Ascending aorta (tissue), 2 donors: ENCODE measurements at regions not wholly inside any gene's neighbourhood (a gene's known extent, or its start where the extent isn't known, plus 50 kb on each side); places are given as distances from the start of the nearest gene placed in this dataset.

Source experiments
- DNase-seq, 2 donors: peaks; one replicate each; pipeline ENCODE4 v3.0.0-alpha.2; 2019; ENCODE audit warnings: low spot score in 2 of 2
- H3K27ac ChIP-seq, 2 donors: fragments of 200-600 bp; sonication (generic); one replicate each; pipeline ENCODE4 v1.5.1; 2016 to 2017; ENCODE audit warnings: mild to moderate bottlenecking in 1 of 2
- H3K27me3 ChIP-seq: fragments of 200-600 bp; sonication (generic); one replicate; pipeline ENCODE4 v1.5.1; 2017
- H3K36me3 ChIP-seq, 2 donors: fragments of 200-600 bp; sonication (generic); one replicate each; pipeline ENCODE4 v1.5.1; 2016
- H3K4me1 ChIP-seq, 2 donors: fragments of 200-600 bp; sonication (generic); one replicate each; pipeline ENCODE4 v1.5.1; 2016 to 2017; ENCODE audit warnings: mild to moderate bottlenecking in 1 of 2
- H3K4me3 ChIP-seq, 2 donors: fragments of 200-600 bp; sonication (generic); one replicate each; pipeline ENCODE4 v1.5.1; 2016 to 2017; ENCODE audit warnings: mild to moderate bottlenecking in 1 of 2
- H3K9me3 ChIP-seq, 2 donors: fragments of 200-600 bp; sonication (generic); one replicate each; pipeline ENCODE4 v1.5.1; 2016
- intact Hi-C: fragments of 100-400 bp; cut with DNase I; formaldehyde crosslinking; loops from one replicate; pipeline ENCODE4 v1.15.1; 2023
- TF ChIP-seq, protein P1 (sequence below), 3 experiments: fragments of 200-600 bp in 2 of 3; fragments of 450-650 bp in 1 of 3; sonication (generic) in 2 of 3; IDR thresholded peaks; one replicate each; pipeline ENCODE4 v1.5.1; 2016 to 2019; ENCODE audit warnings: antibody characterized with exemption in 3 of 3, mild to moderate bottlenecking in 1 of 3, moderate library complexity in 1 of 3

- Histone ChIP-seq H3K36me3 (no peaks in the 10 kb centered on the region), H3K9me3 (no peaks in the 10 kb centered on the region), H3K4me3 (no peak overlapping the region), H3K4me1 (no peaks in the 10 kb centered on the region), H3K27ac (no peak overlapping the region), H3K27me3 (no peaks in the 10 kb centered on the region)
- intact Hi-C loops = no loop called here
- DNase-seq = no peak
- TF ChIP-seq, protein P1, sequence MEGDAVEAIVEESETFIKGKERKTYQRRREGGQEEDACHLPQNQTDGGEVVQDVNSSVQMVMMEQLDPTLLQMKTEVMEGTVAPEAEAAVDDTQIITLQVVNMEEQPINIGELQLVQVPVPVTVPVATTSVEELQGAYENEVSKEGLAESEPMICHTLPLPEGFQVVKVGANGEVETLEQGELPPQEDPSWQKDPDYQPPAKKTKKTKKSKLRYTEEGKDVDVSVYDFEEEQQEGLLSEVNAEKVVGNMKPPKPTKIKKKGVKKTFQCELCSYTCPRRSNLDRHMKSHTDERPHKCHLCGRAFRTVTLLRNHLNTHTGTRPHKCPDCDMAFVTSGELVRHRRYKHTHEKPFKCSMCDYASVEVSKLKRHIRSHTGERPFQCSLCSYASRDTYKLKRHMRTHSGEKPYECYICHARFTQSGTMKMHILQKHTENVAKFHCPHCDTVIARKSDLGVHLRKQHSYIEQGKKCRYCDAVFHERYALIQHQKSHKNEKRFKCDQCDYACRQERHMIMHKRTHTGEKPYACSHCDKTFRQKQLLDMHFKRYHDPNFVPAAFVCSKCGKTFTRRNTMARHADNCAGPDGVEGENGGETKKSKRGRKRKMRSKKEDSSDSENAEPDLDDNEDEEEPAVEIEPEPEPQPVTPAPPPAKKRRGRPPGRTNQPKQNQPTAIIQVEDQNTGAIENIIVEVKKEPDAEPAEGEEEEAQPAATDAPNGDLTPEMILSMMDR (IDR thresholded peaks at IDR 0.05) = no peak
Observed at GRCh38 chr1:25034736-25035522, 104.9 kb upstream of the RUNX3 start.

DNA sequence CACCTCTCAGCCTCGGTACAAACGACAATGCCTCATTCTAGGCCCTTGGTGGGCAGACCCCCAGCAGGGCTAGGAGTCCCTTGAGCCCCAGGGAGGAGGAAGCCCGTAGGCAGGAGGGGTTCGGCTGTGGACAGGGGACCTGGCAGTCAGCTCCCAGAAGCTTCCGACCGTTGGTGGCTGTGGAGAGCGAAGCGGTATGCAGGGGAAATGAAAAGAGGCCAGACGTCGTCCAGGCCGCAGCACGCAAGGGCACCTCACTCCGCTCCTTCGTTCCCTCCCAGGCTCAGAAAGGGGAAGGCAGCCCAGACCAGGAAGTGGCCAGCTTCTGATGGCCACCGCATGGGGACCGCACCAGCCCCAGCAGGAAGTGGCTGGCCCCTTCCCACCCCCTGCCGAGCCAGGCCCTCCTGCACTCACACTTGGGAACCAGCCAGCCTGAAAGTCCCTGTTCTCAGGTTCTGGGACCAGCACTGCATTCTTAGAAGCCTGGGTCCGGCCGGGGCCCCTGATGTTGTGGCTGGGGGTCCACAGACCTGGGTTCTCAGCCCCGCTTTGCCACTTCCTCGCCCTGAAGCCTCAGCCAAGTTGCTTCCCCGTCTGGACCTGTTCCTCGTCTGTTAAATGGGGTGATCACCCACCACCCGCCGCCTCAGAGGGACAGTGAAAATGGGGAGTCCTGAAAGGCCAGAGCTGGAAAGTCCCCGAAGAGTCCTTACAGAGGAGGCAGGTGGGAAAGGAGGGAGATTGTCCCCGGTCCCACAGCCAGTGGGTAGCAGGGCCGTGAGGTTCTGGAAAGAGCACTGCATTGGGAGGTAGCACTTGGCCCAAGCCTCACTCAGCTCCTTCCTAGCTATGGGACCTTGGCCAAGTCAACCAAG lies 104.0 kb upstream of the RUNX3 start:
- intact Hi-C loops = no loop called here
- Histone ChIP-seq H3K27me3 (no peaks in the 10 kb centered on the region), H3K27ac (no peak overlapping the region), H3K4me3 (no peak overlapping the region), H3K4me1 (no peaks in the 10 kb centered on the region), H3K36me3 (no peaks in the 10 kb centered on the region), H3K9me3 (no peaks in the 10 kb centered on the region)
- peak in 1 of 2 donors; percentile 71 for DNase-seq
- TF ChIP-seq, protein P1 (IDR thresholded peaks at IDR 0.05) = no peak

DNA sequence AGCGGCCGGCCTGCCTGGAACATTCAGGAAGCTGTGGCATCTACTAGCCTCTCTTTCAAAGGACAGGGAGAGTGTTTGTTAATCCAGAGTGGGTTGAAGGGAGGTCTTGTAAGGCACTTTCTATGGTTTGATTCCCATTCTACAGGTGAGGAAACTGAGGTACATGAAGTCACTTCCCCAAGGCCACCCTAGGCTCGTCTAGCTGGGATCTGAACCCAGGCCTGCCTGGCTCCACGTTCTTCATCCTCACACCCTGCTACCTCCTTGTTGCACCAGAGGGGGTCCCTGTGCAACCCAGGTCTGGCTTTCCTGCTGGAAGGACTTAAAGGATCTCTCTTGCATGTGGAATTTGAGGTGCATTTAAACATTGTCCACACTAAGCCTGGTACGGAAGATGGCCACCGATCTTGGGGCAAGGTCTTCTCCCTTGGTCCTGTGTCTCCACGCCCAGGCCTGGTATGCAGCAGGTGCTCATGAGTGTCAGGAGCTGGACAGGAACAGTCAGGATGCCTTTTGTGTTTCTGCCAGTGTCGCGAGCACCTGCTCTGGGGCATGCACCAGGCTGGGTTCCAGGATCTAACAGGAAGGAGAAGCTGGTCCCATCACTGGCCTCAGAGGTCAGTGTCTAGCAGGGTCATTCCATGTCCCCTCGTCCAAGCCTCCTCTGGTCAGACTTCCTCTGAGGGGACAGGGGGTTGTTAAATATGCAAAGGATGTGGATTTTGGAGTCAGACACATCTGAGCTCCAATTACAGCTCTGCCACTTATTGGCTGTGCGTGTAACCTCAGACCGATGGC lies 103.2 kb upstream of the RUNX3 start:
- no peak overlapping the region for H3K27ac ChIP-seq
- intact Hi-C loops = no loop called here
- no peaks in the 10 kb centered on the region for H3K27me3 ChIP-seq
- TF ChIP-seq, protein P1 (IDR thresholded peaks at IDR 0.05) = no peak
- no peaks in the 10 kb centered on the region for H3K9me3 ChIP-seq
- H3K4me1 ChIP-seq = no peaks in the 10 kb centered on the region
- H3K4me3 ChIP-seq = no peak overlapping the region
- DNase-seq = no peak
- no peaks in the 10 kb centered on the region for H3K36me3 ChIP-seq

DNA sequence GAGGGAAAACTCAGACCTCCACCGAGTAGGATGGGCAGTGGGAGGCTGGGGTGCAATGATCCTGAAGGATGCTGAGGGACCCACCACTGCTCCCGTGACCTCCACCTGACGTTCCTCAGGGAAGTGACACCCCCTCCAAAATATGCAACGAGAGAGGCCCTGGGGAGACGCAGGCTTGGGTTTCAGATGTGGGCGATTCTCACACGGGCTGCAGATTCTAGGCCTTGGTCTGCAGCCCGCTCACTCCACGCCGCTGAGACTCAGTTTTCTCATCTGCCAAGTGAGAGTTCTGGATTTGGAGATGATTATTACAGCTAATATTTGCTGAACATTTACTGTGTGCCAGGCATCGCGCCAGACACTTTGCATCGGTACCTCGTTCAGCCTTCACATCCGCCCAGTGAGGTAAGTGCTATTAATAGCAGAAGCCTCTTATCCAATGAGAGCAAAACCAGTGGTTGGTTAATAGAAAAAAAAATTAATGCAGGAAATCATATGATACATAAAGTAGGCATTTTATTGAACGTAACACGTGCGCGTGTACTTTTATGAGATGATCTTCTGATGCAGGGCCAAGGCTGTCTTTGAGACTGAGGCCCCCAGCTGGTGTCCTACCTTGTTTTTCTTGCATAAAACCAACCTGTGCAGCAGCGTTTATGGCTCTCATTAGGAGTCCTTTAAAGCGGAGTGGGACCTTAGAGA lies 102.0 kb upstream of the RUNX3 start:
- no peak overlapping the region for H3K4me3 ChIP-seq
- no peak overlapping the region for H3K27ac ChIP-seq
- no peaks in the 10 kb centered on the region for H3K4me1 ChIP-seq
- TF ChIP-seq, protein P1 (IDR thresholded peaks at IDR 0.05) = no peak
- intact Hi-C loops = no loop called here
- H3K9me3 ChIP-seq = no peaks in the 10 kb centered on the region
- H3K27me3 ChIP-seq = no peaks in the 10 kb centered on the region
- H3K36me3 ChIP-seq = no peaks in the 10 kb centered on the region
- DNase-seq = no peak

- no peak for DNase-seq
- intact Hi-C loops = no loop called here
- Histone ChIP-seq H3K36me3 (no peaks in the 10 kb centered on the region), H3K27ac (no peak overlapping the region), H3K4me3 (no peak overlapping the region), H3K4me1 (no peaks in the 10 kb centered on the region), H3K27me3 (no peaks in the 10 kb centered on the region), H3K9me3 (no peaks in the 10 kb centered on the region)
- TF ChIP-seq, protein P1 (IDR thresholded peaks at IDR 0.05) = no peak
Observed at GRCh38 chr1:25031601-25031965, 101.5 kb upstream of the RUNX3 start.
